Suprapubic skin (tissue), 4 donors: ENCODE measurements at regions not wholly inside any gene's neighbourhood (a gene's known extent, or its start where the extent isn't known, plus 50 kb on each side); places are given as distances from the start of the nearest gene placed in this dataset.

Experiments
- DNase-seq, 2 donors: peaks; one replicate each; pipeline ENCODE4 v3.0.0-alpha.2; 2019; ENCODE audit warnings: low spot score in 2 of 2
- H3K27ac ChIP-seq: fragments of 200-600 bp; sonication (generic); one replicate; pipeline ENCODE4 v1.5.1; 2019
- H3K27me3 ChIP-seq: fragments of 200-600 bp; sonication (generic); one replicate; pipeline ENCODE4 v1.5.1; 2019
- H3K36me3 ChIP-seq: fragments of 200-600 bp; sonication (generic); one replicate; pipeline ENCODE4 v1.5.1; 2019
- H3K4me1 ChIP-seq: fragments of 200-600 bp; sonication (generic); one replicate; pipeline ENCODE4 v1.5.1; 2019
- H3K4me3 ChIP-seq: fragments of 200-600 bp; sonication (generic); one replicate; pipeline ENCODE4 v1.5.1; 2019; ENCODE audit warnings: mild to moderate bottlenecking
- H3K9me3 ChIP-seq: fragments of 200-600 bp; sonication (generic); one replicate; pipeline ENCODE4 v1.5.1; 2019
- EP300 ChIP-seq: sonication (generic); formaldehyde crosslinking; IDR thresholded peaks from one replicate; pipeline ENCODE4 v1.6.1; 2017; ENCODE audit warnings: antibody characterized with exemption
- POLR2A ChIP-seq, 2 donors: fragments of 450-650 bp; IDR thresholded peaks; one replicate each; pipeline ENCODE4 v1.6.1; 2017; ENCODE audit warnings: antibody characterized with exemption in 2 of 2, mild to moderate bottlenecking in 2 of 2, moderate library complexity in 2 of 2
- POLR2AphosphoS5 ChIP-seq, 3 donors: sonication (generic); formaldehyde crosslinking; IDR thresholded peaks; one replicate each; pipeline ENCODE4 v1.6.1; 2017; ENCODE audit warnings: antibody characterized with exemption in 3 of 3
- WGBS: methylation state at CpG from one replicate; pipeline ENCODE4 v1.1.5; 2018; 5-methylcytosine and 5-hydroxymethylcytosine counted together
- TF ChIP-seq, protein P1 (sequence below), 2 donors: fragments of 200-600 bp in 1 of 2; fragments of 450-650 bp in 1 of 2; sonication (generic) in 1 of 2; IDR thresholded peaks; one replicate each; pipeline ENCODE4 v1.5.1; 2016 to 2019; ENCODE audit warnings: antibody characterized with exemption in 2 of 2, mild to moderate bottlenecking in 1 of 2, moderate library complexity in 1 of 2

- H3K9me3 ChIP-seq, result no peaks in the 10 kb centered on the region
- no peaks in the 10 kb centered on the region for H3K36me3 ChIP-seq
- H3K27me3 ChIP-seq, result no peaks in the 10 kb centered on the region
- no peaks in the 10 kb centered on the region for H3K4me1 ChIP-seq
- no peak for DNase-seq
- 73% methylated on average over 3 of the region's 3 CpGs for WGBS
- H3K27ac ChIP-seq, result no peak overlapping the region
- no peak for TF ChIP-seq POLR2AphosphoS5 (IDR thresholded peaks at IDR 0.05)
- no peak for TF ChIP-seq POLR2A (IDR thresholded peaks at IDR 0.05)
- no peak for TF ChIP-seq EP300
- TF ChIP-seq, protein P1, sequence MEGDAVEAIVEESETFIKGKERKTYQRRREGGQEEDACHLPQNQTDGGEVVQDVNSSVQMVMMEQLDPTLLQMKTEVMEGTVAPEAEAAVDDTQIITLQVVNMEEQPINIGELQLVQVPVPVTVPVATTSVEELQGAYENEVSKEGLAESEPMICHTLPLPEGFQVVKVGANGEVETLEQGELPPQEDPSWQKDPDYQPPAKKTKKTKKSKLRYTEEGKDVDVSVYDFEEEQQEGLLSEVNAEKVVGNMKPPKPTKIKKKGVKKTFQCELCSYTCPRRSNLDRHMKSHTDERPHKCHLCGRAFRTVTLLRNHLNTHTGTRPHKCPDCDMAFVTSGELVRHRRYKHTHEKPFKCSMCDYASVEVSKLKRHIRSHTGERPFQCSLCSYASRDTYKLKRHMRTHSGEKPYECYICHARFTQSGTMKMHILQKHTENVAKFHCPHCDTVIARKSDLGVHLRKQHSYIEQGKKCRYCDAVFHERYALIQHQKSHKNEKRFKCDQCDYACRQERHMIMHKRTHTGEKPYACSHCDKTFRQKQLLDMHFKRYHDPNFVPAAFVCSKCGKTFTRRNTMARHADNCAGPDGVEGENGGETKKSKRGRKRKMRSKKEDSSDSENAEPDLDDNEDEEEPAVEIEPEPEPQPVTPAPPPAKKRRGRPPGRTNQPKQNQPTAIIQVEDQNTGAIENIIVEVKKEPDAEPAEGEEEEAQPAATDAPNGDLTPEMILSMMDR (IDR thresholded peaks at IDR 0.05), result no peak
- H3K4me3 ChIP-seq, result no peak overlapping the region
These were observed 140.9 kb downstream of the AQP9 start for GRCh38 chr15:58279106-58279505.

DNA sequence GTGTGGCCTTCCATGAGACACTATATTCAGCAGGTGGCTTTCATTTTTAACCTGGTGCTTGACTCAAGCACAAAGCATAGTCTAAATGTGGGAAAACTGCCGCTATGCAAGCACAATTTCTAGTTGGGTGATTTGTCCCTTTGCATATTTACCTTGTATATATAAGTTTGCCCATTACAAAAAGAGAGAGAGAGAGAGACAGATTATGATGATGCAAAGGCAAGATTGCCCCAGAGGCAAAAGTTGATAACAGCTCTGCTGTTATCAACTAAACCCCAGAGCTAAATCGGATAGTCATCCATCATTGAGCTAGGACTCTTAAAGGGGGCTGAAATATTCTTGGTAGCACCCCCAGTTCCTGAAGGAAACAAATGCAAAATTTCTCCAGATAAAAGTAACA is 141.5 kb downstream of the AQP9 start:
- Histone ChIP-seq H3K27me3 (no peaks in the 10 kb centered on the region), H3K36me3 (no peaks in the 10 kb centered on the region), H3K27ac (no peak overlapping the region), H3K4me3 (no peak overlapping the region), H3K9me3 (no peaks in the 10 kb centered on the region), H3K4me1 (no peaks in the 10 kb centered on the region)
- TF ChIP-seq POLR2AphosphoS5 (IDR thresholded peaks at IDR 0.05), result no peak
- TF ChIP-seq EP300, result no peak
- TF ChIP-seq POLR2A (IDR thresholded peaks at IDR 0.05), result no peak
- TF ChIP-seq, protein P1 (IDR thresholded peaks at IDR 0.05), result no peak
- no peak for DNase-seq
- WGBS, result 93% methylated on average over 2 of the region's 2 CpGs

GRCh38 chr15:58282060-58282708 is 144.0 kb downstream of the AQP9 start:
- no peaks in the 10 kb centered on the region for H3K9me3 ChIP-seq
- H3K27ac ChIP-seq, result no peak overlapping the region
- H3K4me1 ChIP-seq, result no peaks in the 10 kb centered on the region
- TF ChIP-seq, protein P1 (IDR thresholded peaks at IDR 0.05), result no peak
- no peaks in the 10 kb centered on the region for H3K27me3 ChIP-seq
- no peaks in the 10 kb centered on the region for H3K36me3 ChIP-seq
- WGBS, result 83% methylated on average over 3 of the region's 3 CpGs
- no peak overlapping the region for H3K4me3 ChIP-seq
- DNase-seq, result no peak

DNA sequence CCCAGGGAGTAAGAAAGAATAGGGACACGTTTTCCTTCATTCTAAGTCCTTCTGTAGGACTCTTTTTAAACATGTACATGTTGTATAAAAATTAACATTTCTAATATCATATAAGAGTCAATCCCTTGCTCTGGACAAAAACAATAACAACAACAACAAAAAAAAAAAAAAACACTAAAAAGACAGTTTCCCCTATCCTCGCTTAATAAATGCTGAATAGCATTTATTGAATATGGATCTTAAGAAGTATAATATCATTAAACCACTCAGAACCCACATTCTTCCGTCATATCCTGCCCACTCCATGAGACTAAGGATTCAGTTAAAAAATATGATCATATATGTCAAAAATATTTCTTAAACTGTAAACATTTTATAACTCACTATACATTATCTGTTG is 145.1 kb downstream of the AQP9 start:
- DNase-seq, result no peak
- H3K36me3 ChIP-seq, result no peaks in the 10 kb centered on the region
- no peaks in the 10 kb centered on the region for H3K9me3 ChIP-seq
- TF ChIP-seq POLR2AphosphoS5 (IDR thresholded peaks at IDR 0.05) (no peak), POLR2A (IDR thresholded peaks at IDR 0.05) (no peak), EP300 (no peak)
- TF ChIP-seq, protein P1 (IDR thresholded peaks at IDR 0.05), result no peak
- no peaks in the 10 kb centered on the region for H3K27me3 ChIP-seq
- no peaks in the 10 kb centered on the region for H3K4me1 ChIP-seq
- WGBS, result 92% methylated on average over 3 of the region's 3 CpGs
- no peak overlapping the region for H3K27ac ChIP-seq
- no peak overlapping the region for H3K4me3 ChIP-seq

GRCh38 chr15:58284293-58284692 is 146.1 kb downstream of the AQP9 start:
- WGBS, result 96% methylated on average over 5 of the region's 5 CpGs
- H3K4me1 ChIP-seq, result no peaks in the 10 kb centered on the region
- TF ChIP-seq POLR2A (IDR thresholded peaks at IDR 0.05) (no peak), POLR2AphosphoS5 (IDR thresholded peaks at IDR 0.05) (no peak), EP300 (no peak)
- TF ChIP-seq, protein P1 (IDR thresholded peaks at IDR 0.05), result no peak
- H3K27ac ChIP-seq, result no peak overlapping the region
- H3K27me3 ChIP-seq, result no peaks in the 10 kb centered on the region
- no peaks in the 10 kb centered on the region for H3K36me3 ChIP-seq
- H3K9me3 ChIP-seq, result no peaks in the 10 kb centered on the region
- no peak for DNase-seq
- no peak overlapping the region for H3K4me3 ChIP-seq
